ENCODE measurements at regions not wholly inside any gene's neighbourhood (a gene's known extent, or its start where the extent isn't known, plus 50 kb on each side); places are given as distances from the start of the nearest gene placed in this dataset.

DNA sequence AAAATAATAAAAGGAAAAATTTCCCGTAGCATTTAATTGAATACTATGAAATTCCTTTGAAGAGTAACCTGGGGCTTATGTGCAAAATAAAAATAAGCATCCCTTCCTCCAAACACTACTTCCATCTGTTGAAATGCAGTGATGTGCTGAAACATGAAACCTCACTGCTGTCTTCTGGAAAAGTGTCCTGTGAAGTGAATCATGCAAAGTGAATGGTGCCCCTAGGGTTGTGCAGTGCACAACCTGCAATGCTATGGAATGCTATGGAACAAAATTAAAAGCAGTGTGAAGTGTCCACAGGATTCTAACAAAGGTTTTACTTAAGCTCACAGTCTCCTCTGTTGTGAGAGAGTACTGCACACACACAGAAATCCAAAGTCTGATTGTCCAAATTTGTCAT is 480.9 kb downstream of the ETV1 start:
- RAD21 ChIA-PET (ENCODE audit: unreplicated experiment) = no interaction called here
- DNase-seq (ENCODE audit: low read depth, low spot score) (no peak), ATAC-seq (no peak), FAIRE-seq (no peak)
- Histone ChIP-seq H3K9me3 (replicated peaks; ENCODE audit: control insufficient read depth, insufficient read depth, low read length) (no peaks in the 10 kb centered on the region), H3K79me2 (ENCODE audit: control insufficient read depth, insufficient read depth, low read length) (no peaks in the 10 kb centered on the region), H3K4me1 (ENCODE audit: control insufficient read depth, insufficient read depth, low read length) (no peaks in the 10 kb centered on the region), H3K9ac (ENCODE audit: control insufficient read depth, insufficient read depth, low read length) (no peak overlapping the region), H3K27ac (ENCODE audit: control insufficient read depth, insufficient read depth) (no peak overlapping the region), H3K27me3 (replicated peaks in 1 of 2; ENCODE audit: control insufficient read depth in 2 of 2, insufficient read depth in 2 of 2, low read length in 1 of 2) (no peaks in the 10 kb centered on the region), H3K36me3 (ENCODE audit: control insufficient read depth in 2 of 2, insufficient read depth in 2 of 2, low read length in 1 of 2) (no peaks in the 10 kb centered on the region), H2AFZ (ENCODE audit: control insufficient read depth, low read depth, low read length) (no peak overlapping the region), H4K20me1 (ENCODE audit: control insufficient read depth, insufficient read depth) (no peaks in the 10 kb centered on the region), H3K4me3 (no peak overlapping the region), H3K4me2 (ENCODE audit: control insufficient read depth, insufficient read depth) (no peak overlapping the region)
- TF ChIP-seq, protein P1, sequence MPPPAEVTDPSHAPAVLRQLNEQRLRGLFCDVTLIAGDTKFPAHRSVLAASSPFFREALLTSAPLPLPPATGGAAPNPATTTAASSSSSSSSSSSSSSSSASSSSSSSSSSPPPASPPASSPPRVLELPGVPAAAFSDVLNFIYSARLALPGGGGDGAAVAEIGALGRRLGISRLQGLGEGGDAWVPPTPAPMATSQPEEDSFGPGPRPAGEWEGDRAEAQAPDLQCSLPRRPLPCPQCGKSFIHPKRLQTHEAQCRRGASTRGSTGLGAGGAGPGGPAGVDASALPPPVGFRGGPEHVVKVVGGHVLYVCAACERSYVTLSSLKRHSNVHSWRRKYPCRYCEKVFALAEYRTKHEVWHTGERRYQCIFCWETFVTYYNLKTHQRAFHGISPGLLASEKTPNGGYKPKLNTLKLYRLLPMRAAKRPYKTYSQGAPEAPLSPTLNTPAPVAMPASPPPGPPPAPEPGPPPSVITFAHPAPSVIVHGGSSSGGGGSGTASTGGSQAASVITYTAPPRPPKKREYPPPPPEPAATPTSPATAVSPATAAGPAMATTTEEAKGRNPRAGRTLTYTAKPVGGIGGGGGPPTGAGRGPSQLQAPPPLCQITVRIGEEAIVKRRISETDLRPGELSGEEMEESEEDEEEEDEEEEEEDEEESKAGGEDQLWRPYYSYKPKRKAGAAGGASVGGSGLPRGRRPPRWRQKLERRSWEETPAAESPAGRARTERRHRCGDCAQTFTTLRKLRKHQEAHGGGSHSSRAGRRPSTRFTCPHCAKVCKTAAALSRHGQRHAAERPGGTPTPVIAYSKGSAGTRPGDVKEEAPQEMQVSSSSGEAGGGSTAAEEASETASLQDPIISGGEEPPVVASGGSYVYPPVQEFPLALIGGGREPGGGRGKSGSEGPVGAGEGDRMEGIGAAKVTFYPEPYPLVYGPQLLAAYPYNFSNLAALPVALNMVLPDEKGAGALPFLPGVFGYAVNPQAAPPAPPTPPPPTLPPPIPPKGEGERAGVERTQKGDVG (CRISPR knock-in tag; IDR thresholded peaks at IDR 0.05) = no peak
- TF ChIP-seq CREM (IDR thresholded peaks at IDR 0.05; ENCODE audit: low read depth) = no peak
- no peak for TF ChIP-seq MYB (IDR thresholded peaks at IDR 0.05; ENCODE audit: borderline replicate concordance, low read depth, low read length)
- TF ChIP-seq CREB1 (IDR thresholded peaks at IDR 0.05; ENCODE audit: low read depth) = no peak
- TF ChIP-seq RAD21 (IDR thresholded peaks at IDR 0.05; ENCODE audit: insufficient read depth, low read depth, low read length) = no peak
- no peak for TF ChIP-seq LARP7 (IDR thresholded peaks at IDR 0.05)
- no peak for TF ChIP-seq SIX5 (IDR thresholded peaks at IDR 0.05; ENCODE audit: low read depth, low read length, severe bottlenecking)
- no peak for TF ChIP-seq HDAC2 (IDR thresholded peaks at IDR 0.05)
- no peak for TF ChIP-seq ZSCAN29 (IDR thresholded peaks at IDR 0.05)
- no peak for TF ChIP-seq SUZ12 (IDR thresholded peaks at IDR 0.05; ENCODE audit: unreplicated experiment)
- no peak for TF ChIP-seq NBN (IDR thresholded peaks at IDR 0.05)
- TF ChIP-seq EED (IDR thresholded peaks at IDR 0.05; ENCODE audit: low read depth) = no peak
- TF ChIP-seq POLR2AphosphoS5 (IDR thresholded peaks at IDR 0.05; ENCODE audit: low read length) = no peak
- TF ChIP-seq CBX3 (IDR thresholded peaks at IDR 0.05; ENCODE audit: borderline replicate concordance, low read depth) = no peak
- TF ChIP-seq, protein P2, sequence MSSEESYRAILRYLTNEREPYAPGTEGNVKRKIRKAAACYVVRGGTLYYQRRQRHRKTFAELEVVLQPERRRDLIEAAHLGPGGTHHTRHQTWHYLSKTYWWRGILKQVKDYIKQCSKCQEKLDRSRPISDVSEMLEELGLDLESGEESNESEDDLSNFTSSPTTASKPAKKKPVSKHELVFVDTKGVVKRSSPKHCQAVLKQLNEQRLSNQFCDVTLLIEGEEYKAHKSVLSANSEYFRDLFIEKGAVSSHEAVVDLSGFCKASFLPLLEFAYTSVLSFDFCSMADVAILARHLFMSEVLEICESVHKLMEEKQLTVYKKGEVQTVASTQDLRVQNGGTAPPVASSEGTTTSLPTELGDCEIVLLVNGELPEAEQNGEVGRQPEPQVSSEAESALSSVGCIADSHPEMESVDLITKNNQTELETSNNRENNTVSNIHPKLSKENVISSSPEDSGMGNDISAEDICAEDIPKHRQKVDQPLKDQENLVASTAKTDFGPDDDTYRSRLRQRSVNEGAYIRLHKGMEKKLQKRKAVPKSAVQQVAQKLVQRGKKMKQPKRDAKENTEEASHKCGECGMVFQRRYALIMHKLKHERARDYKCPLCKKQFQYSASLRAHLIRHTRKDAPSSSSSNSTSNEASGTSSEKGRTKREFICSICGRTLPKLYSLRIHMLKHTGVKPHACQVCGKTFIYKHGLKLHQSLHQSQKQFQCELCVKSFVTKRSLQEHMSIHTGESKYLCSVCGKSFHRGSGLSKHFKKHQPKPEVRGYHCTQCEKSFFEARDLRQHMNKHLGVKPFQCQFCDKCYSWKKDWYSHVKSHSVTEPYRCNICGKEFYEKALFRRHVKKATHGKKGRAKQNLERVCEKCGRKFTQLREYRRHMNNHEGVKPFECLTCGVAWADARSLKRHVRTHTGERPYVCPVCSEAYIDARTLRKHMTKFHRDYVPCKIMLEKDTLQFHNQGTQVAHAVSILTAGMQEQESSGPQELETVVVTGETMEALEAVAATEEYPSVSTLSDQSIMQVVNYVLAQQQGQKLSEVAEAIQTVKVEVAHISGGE (CRISPR knock-in tag; IDR thresholded peaks at IDR 0.05) = no peak
- TF ChIP-seq BCL11A (IDR thresholded peaks at IDR 0.05; ENCODE audit: low read depth, low read length) = no peak
- TF ChIP-seq CHD2 (IDR thresholded peaks at IDR 0.05; ENCODE audit: borderline replicate concordance, low read depth, low read length) = no peak
- no peak for TF ChIP-seq ZNF384 (IDR thresholded peaks at IDR 0.05; ENCODE audit: borderline replicate concordance, low read depth, low read length)
- TF ChIP-seq, protein P3, sequence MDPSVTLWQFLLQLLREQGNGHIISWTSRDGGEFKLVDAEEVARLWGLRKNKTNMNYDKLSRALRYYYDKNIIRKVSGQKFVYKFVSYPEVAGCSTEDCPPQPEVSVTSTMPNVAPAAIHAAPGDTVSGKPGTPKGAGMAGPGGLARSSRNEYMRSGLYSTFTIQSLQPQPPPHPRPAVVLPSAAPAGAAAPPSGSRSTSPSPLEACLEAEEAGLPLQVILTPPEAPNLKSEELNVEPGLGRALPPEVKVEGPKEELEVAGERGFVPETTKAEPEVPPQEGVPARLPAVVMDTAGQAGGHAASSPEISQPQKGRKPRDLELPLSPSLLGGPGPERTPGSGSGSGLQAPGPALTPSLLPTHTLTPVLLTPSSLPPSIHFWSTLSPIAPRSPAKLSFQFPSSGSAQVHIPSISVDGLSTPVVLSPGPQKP (IDR thresholded peaks at IDR 0.05; ENCODE audit: low read depth, low read length) = no peak
- no peak for TF ChIP-seq JUNB (IDR thresholded peaks at IDR 0.05)
- intact Hi-C loops (cut with micrococcal nuclease; ENCODE audit: unreplicated experiment) = no loop called here
- in situ Hi-C loops (cut with MboI) = no loop called here
- CTCF ChIA-PET = no interaction called here
- SMC1A ChIA-PET (ENCODE audit: uncharacterized antibody, unreplicated experiment) = interaction anchor here (1.2 kb wide), 1 partner anchor 11 kb away, joined by 3 read pairs; no protein-coding TSS in a partner anchor
- 0% methylated on average over 1 of the region's 1 CpG for WGBS (ENCODE audit: insufficient coverage, insufficient replicate concordance, low lambda C conversion rate, missing lambda C conversion rate)
- BruUV-seq (replicated peaks) = no TSS peak
- POLR2A ChIA-PET = no interaction called here

Measured in GM12878 (cell line).